GM18858 (cell line): ENCODE measurements at regions not wholly inside any gene's neighbourhood (a gene's known extent, or its start where the extent isn't known, plus 50 kb on each side); places are given as distances from the start of the nearest gene placed in this dataset.

Experiments used
- ATAC-seq: cut with Tn5 transposase; IDR thresholded peaks from one replicate; pipeline ENCODE4 v1.9.1; 2021; ENCODE audit not compliant: unreplicated experiment

DNA sequence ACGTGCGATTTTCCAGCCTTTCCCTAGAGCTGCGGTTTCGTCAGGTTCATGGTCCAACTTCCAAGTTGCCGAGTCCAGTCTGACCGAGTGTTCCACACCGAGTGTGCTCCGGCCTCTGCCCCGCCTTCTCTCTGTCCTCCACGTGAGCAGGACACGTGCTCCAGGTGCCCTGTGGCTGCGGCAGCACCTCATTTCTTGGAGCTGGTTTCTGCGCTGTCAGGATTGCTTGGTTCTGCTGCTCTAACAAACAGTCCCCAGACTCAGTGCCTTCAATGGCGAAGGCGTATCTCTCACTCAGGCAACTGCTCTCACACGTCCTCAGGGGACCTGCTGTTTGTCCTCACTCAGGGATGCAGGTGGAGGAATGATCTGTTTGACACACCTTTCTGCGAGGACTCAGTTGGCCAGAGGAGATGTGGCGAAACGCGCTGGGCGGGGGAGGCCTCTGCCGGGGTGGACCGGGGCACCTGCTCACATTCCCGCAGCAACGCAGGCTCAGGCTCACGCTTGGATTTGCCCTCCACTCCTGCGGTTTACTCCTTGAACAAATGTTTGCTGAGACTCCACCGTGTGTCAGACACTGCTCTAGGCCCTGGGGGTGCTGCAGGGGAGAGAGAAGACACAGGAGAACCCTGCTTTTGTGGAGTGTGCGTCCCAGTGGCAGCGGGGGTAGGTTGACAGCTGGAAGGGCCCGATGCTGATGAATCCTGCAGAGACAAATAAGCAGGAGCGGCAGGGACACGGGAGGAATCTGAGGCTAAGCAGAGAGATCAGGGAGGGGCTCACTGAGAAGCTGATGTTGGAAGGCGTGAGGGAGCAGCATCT is 63.4 kb upstream of the FBRSL1 start:
- ATAC-seq: no peak

DNA sequence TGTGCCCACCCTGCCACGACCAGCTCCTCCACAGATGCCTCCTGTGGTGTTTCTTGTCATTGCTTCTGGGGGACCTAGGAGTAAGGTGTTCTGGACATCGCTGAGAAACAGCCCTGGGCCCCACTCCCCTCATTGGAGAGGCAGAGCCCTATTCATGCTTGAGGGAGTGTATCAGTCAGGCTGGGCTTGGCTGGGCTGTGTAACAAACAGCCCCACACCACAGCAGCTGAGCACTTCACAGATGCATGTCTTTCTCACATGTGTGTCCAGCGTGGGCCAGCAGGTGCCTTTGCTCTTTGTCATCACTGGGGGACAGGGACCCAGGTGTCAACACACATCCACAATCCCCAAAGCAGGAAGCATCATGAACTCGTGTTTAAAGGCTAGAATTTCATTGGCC is 65.1 kb upstream of the FBRSL1 start:
- ATAC-seq: no peak

GRCh38 chr12:132423820-132424645 is 65.9 kb upstream of the FBRSL1 start:
- no peak for ATAC-seq

DNA sequence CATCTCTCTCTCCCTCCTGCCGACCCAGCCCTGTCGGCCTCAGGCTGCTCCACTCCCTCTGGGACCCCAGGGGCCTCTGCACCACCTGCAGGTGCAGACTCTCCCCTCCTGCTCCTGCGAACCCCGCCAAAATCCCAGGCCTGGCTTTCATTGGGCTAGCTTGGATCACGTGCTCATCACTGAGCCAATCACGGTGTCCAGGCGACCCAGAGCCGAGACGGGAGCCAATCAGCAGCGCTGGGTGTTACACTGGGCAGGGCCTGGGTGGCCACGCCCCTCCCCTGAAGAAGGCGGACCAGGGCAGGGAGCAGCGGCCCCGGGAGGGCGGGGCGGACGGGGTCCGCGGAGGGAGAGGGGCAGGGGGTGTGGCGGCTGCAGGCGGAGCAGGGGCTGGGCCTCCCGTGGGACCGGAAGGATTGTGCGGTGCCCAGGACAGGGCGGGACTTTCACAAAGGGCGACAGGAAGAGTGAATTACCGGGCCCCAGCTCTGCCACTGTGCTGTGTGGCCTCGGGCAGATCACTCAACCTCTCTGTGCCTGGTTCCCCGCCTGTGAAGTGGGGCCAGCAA is 66.6 kb upstream of the FBRSL1 start:
- ATAC-seq: no peak

GRCh38 chr12:132422381-132423043 is 67.4 kb upstream of the FBRSL1 start:
- no peak for ATAC-seq

- no peak for ATAC-seq
Observed at GRCh38 chr12:132422040-132422380, 67.9 kb upstream of the FBRSL1 start.

GRCh38 chr12:132419631-132420246 is 70.2 kb upstream of the FBRSL1 start:
- ATAC-seq: no peak

DNA sequence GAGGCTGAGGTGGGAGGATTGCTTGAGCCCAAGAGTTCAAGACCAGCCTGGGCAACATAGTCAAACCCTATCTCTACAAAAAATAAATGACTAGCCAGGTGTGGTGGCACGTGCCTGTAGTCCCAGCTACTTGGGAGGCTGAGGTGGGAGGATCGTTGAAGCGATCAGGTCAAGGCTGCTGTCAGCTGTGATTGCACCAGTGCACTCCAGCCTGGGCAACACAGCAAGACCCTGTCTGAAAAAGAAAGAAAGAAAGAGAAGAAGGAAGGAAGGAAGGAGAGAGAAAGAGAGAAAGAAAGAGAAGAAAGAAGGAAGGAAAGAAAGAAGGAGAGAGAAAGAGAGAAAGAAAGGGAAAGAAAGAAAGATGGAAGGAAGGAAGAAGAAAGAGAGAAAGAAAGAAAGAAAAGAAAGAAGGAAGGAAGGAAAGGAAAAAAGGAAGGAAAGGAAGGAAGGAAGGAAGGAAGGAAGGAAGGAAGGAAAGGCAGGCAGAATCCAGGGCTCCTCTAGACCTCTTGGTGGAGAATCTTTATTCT is 71.5 kb upstream of the FBRSL1 start:
- no peak for ATAC-seq

- no peak for ATAC-seq
Observed at GRCh38 chr12:132417741-132418140, 72.2 kb upstream of the FBRSL1 start.

GRCh38 chr12:132416827-132417226 is 73.1 kb upstream of the FBRSL1 start:
- no peak for ATAC-seq

DNA sequence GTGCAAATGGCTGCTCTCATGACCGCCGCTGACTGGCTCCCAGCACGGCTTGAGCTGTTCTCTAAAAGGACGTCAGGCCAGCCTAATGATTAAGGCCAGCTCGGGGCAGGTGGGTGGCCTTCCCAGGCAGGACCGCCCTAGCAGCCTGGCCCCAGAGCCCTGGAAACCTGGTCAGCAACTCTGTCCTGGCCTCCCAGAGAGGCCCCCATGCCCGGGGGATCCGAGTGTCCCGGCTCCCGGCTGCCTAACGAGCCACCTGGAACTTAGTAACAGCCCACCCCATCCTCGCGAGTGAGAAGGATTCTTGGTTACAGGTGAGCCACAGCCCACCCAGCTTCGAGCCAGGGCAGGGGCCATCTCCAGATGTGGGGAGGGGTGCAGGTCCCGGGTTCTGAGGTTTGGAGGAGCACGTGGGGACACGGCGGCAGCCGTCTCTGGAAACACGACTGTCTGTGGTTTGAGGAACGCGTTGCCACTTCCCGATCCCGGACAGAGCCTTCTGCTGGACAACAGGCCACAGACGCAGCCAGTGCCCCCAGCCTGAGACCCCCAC is 73.8 kb upstream of the FBRSL1 start:
- no peak for ATAC-seq

GRCh38 chr12:132415327-132416120 is 74.4 kb upstream of the FBRSL1 start:
- no peak for ATAC-seq

DNA sequence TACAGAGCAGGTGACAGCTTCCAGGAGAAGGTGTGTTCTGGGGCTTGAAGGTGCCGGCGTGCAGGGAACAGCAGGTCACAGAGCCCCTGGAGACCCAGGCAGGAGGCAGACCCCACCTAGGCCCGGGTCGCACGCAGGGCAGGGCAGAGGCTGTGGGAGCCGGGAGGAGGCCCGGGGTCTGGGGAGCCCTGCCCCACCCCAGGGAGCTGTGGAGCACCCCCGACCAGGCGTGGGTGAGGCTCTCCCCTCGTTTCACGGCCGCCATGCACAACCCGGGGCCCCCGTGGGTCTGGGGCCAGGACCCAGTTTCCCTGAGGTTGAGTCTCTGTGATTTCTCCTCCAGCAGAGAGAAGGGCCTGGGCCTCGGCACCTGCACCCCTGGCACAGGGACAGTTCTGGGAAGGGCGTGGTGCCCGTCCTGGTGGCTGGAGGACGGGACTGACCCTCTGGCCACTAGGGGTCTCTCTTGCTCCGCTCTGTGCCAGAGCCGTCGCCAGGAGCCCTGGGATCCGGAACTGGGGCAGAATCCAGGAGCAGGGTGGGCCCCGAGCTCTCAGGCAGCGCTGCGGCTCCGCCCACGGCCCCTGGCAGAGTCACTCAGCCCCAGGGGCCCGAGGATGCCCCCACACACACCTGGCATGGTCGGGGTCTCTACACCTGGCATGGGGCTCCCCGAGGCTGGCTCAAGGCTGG is 75.2 kb upstream of the FBRSL1 start:
- peak; percentile 42 for ATAC-seq

- no peak for ATAC-seq
Observed at GRCh38 chr12:132413931-132414588, 75.9 kb upstream of the FBRSL1 start.

GRCh38 chr12:132411457-132411856 is 78.5 kb upstream of the FBRSL1 start:
- no peak for ATAC-seq

DNA sequence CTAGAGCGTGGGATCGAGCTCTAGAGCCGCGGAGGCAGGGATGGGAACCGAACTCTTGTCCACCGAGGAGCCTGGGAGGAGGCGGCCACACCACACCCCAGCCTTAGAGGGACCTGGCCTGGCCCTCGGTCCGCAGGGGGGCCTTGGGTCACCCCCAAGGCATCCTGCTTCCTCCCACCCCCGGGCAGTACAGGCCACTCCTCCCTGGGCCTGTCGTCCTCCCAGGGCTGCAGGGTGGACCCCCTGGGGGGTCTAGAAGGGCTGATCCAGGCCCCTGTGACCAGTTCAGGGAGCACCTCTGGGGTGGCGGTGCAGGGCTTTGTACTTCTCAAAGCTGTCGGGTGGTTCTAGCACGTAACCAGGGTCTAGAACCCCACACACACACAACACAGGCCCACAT is 79.1 kb upstream of the FBRSL1 start:
- no peak for ATAC-seq

- no peak for ATAC-seq
Observed at GRCh38 chr12:132410296-132410625, 79.7 kb upstream of the FBRSL1 start.

DNA sequence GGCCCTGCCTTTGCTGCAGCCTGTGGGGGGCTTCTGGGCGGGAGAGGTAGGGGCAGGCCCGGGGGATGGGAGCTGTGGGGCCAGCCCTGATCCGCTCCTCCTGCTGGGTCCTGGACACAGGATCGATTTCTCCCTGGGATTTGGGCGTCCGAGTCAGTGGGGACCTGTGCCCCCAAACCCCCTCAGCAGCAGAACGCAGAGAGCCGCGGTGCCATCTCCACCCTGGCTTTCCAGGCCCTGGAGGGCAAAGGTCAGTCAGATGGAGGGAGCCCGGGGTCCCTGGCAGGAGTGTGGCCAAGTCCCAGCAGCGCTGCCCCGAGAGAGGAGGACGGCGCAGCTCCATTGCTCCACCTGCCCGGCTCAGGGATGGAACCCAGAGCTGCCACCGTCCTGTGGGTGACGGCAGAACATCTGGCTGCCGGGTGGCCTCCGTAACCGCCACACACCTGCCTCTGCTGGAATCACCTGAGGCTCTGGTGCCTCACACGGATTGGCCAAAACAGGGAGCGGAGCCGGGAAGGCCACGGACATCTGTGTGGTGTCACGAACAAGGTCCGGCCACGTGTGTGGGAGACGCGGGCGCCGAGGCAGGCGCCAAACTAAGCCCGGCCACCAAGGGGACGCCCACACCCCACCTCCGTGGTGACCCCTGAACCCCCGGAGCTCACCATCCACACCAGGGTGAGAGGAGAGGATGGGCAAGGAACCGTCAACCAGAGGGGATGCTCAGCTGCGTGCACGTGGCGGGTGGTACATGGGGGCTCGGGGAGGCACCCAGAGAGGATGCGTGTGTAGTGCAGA is 80.3 kb upstream of the FBRSL1 start:
- no peak for ATAC-seq
